T-helper 2 cell treated with Interferon-gamma antibody and Interleukin-4, amounts not matched to agents 100 ng/mL and 5 ng/mL, for 36 hours (primary cell): ENCODE measurements at regions not wholly inside any gene's neighbourhood (a gene's known extent, or its start where the extent isn't known, plus 50 kb on each side); places are given as distances from the start of the nearest gene placed in this dataset.

Experiments used
- intact Hi-C: fragments of 100-400 bp; cut with micrococcal nuclease; formaldehyde crosslinking; loops from one replicate; pipeline ENCODE4 v1.15.1; 2023

DNA sequence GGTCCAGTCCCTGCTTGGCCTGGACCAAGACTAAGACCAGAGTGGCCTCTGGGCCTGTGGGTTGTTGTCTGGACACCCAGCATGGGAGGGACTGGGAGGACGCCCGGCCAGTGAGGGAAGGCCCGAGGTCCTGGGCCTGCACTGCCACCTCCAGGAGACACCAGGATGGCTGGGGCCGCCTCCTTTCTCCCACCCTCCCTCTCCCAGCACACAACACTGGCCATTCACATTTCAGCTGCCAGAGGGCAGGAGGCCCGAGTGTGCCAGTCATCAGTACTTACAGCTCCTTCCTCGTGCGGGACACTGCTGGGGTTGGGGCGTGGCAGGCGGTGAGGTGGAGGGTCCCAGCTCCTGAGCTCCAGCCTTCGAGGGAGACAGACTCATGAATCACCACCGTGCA, 133.5 kb downstream of the ASB1 start:
- intact Hi-C loops: no loop called here

- intact Hi-C loops: no loop called here
Measured at GRCh38 chr2:238561230-238561629, 134.5 kb downstream of the ASB1 start.

DNA sequence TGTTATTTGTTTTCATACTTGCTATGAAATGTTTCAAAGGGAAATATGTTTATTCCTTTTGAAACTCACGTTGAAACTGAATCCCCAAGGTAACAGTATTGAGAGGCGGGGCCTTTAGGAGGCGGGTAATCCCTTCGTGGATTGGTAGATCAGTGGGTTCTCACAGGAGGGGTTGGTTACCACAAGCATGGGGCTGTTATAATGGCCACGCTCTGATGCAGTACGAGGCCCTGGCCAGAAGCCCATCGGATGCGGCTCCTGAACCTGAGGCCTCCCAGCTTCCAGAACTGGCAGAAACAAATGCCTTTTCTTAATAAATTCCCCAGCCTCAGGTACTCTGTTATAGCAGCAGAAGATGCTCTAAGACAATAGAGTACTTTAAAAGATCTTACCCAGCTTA, 135.7 kb downstream of the ASB1 start:
- intact Hi-C loops: no loop called here

DNA sequence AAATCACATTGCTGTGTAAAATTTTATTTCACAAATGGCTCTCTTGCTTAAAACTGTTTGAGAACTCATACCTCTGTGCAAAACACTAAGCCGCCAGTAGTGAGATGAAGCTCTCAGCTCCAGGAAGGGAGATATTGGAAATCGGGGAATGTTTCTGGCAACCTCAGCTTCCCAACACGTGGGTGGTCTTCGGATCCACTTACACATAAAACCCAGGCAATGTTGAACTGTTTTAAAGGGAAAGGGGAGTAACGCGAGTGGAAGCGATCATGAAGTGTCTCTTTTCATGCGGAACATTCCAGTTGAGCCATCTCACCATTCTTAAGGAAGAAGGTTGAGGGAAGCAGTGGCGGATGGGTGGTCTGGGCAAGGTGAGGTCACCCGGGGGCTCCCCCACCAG, 136.8 kb downstream of the ASB1 start:
- intact Hi-C loops: no loop called here

DNA sequence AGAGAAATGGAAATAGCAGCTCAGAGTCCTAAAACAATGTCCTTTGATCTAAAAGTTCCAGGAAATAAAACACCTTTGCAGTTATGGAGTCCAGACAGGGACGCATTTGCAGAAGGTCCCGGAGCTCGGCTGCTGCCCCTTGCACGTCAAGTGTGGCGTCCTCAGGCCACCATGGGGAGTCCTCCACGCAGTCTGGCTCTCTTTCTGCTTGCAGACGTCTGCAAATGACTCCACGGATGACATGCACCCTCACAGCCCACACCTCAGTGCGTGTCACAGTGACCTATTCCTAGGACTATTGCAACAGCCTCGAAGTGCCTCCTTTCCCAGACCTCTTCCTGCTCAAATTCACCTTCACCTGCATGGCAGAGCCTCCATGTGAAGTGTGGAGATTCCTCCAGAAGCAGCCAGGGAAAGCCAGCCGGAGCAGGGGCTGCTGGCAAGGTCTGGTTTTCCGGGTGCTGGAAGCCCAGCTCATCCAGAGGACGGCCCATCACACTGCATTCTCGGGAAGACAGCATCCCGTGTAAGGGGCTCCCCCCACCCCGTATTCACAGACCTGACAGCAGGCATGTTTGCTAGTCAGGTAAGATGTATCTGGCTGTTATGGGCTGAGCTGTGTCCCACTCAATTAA, 137.7 kb downstream of the ASB1 start:
- intact Hi-C loops: no loop called here

DNA sequence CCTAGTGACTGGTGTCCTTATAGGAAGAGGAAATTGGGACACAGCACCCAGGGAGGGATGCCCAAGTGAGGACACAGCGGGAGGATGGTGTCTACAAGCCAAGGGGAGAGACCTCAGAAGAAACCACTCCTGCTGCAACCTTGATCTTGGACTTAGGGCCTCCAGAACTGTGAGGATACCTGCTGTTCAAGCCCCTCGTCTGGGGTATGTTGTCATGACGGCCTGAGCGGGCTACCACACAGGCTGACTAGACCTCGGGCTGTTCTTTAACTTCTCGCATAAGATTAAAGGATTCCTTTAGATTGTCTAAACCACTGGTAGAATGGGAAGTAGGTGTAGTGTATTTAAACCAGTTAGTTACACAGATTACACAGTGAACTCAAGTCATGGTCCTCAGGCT, 138.3 kb downstream of the ASB1 start:
- intact Hi-C loops: no loop called here

DNA sequence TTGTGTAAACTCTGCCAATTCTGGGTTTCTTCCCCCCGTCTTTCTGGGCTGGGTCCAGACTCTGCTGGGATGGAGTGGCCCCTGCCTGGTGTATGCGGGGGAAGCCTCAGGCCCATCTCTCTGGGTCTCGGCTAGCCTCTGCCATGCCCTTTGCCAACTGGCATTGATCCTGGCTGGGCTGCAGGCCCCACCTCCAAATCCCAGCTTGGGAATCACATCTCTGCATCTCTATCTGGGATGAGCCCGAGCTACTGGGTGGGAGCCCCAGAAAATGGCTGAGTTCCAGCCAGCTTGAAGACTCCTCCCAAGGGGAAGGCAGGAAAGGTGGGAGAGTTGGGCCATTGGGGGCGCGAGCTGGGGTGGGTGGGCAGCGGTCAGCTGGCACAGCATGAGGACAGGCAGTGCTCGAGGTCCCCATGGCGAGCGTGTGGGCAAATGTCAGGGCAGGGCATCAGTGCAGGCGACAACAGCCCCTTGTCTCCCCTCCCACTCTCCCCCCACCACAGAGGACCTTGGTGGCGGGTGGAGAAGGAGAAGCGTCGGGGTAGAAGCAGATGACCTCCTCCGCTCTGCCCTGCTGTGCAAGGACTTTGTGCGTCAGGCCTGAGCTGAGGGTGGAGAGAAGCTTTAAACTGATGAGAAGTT, 139.4 kb downstream of the ASB1 start:
- intact Hi-C loops: no loop called here

DNA sequence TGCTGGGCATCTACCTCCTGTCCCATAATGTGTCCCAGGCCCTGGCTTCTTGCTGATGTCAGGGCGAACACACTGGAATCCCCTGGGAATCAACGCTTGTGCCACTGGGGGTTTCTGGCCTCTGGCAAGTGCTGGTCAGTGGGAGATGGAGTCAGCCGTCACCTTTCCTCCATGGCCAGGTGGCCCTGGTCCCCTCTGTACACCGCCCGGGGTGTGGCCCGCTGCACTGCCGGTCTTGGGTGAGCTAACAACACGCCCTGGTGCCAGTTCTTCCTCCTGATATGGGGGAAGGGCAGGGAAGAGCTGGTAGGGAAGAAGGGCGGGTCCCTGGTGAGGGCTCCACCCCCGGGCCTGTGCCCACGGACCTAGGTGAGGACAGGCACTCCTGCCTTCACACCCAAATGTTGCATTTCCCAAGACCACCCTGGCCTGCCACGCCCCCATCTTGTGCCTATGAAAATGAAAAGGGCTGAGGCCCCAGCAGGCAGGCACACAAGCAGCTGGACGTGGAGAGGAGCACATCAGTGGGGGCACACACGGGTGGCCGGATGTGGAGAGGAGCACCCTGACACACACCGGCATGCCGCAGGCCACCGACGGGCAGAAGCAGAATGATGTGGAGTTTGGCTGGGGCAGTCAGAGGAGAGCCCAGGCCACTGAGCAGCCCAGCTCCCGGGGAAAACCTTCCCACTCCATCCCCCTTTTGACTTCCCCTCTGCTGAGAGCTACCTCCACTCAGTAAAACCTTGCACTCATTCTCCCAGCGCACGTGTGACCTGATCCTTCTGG, 140.5 kb downstream of the ASB1 start:
- intact Hi-C loops: no loop called here

DNA sequence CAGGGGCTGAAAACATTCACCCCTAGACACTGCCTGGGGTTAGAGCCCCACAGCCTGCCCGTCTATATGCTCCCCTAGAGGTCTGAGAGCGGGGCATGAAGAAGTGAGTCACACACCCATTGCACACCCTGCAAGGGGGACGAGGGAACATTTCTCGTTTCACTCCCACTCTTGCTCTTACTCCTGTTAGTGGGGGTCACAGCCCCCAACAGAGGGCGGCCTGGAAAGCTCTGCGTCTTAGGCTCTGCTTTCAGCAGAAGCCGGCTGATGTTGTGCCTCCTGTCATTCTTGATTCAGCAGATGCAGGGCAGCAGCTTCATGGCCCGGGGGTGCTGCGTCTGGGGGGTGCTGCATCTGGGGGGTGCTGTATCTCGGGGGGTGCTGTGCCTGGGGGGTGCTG, 141.3 kb downstream of the ASB1 start:
- intact Hi-C loops: no loop called here

GRCh38 chr2:238568455-238569440, 142.0 kb downstream of the ASB1 start:
- intact Hi-C loops: no loop called here

GRCh38 chr2:238569507-238570195, 142.9 kb downstream of the ASB1 start:
- intact Hi-C loops: no loop called here

- intact Hi-C loops: no loop called here
Measured at GRCh38 chr2:238570391-238570790, 143.7 kb downstream of the ASB1 start.

- intact Hi-C loops: no loop called here
Measured at GRCh38 chr2:238570926-238571325, 144.2 kb downstream of the ASB1 start.

GRCh38 chr2:238571661-238572372, 145.1 kb downstream of the ASB1 start:
- intact Hi-C loops: no loop called here

DNA sequence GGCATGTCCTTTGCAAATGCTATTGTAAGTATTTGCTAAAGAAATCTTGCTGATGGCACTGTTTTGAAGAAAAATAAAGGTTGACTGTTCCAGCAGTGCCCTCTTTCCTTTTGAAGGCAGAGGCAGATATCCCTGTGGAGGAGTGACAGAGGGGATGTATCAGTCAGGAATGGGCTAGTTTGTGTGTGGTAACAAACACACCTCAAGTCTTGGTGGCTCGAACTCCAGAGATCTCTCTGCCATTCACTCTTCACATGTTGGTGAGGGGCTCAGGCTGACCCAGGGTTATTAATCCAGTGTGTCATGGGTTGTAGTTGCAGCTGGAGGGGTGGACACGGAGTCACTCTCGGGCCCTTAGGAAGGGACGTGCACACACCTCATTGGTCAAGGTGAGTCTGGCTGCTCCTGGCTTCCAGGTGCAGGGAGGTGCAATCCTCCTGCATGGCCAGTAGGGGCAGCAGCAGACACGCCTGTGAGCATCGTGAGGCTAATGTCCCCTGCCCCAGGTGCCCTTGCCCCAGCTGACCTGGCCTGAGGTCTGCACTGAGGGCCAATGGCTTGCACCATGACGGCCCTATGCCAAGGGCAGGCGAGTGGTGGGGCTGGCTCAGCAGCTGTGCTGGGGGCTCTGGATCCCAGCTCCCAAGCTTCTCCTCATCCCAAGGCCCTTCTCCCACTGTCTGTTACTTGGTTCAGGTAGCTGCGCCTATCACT, 146.5 kb downstream of the ASB1 start:
- intact Hi-C loops: no loop called here

DNA sequence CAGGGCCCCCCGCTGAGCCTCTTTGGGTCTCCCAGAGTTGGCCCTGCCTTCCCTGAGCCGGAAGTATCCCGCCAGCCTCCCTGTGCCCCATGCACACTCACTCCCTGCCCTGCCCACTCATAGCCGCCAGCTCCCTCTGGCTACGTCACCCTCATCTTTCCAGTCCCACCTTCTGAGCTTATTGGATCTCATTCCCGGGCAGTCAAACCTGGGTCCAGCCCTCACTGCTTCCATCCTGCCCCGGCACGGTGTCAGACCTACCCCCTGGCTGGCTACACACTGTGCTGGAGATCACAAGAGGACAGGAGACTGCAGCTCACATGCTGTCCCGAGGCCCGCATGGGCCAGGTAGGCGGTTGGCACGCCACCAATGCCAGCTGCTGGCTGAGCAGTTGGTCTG, 147.2 kb downstream of the ASB1 start:
- intact Hi-C loops: no loop called here

- intact Hi-C loops: no loop called here
Measured at GRCh38 chr2:238574490-238575271, 148.0 kb downstream of the ASB1 start.

- intact Hi-C loops: no loop called here
Measured at GRCh38 chr2:238576674-238577073, 149.9 kb downstream of the ASB1 start.

GRCh38 chr2:238578256-238578655, 151.5 kb downstream of the ASB1 start:
- intact Hi-C loops: no loop called here
